NCI-H345 treated with DMSO at 0.1 percent for 48 hours (cell line): ENCODE measurements at regions not wholly inside any gene's neighbourhood (a gene's known extent, or its start where the extent isn't known, plus 50 kb on each side); places are given as distances from the start of the nearest gene placed in this dataset.

Experiments used
- DNase-seq: peaks from one replicate; lab custom pipeline; 2025; ENCODE audit not compliant: unreplicated experiment; lab: John Stamatoyannopoulos, UW

GRCh38 chr2:57973621-57974186, 72.9 kb upstream of the VRK2 start:
- DNase-seq = no peak

- DNase-seq = no peak
Measured at GRCh38 chr2:57979158-57979557, 67.4 kb upstream of the VRK2 start.

- DNase-seq = no peak
Measured at GRCh38 chr2:57981083-57981768, 65.4 kb upstream of the VRK2 start.

GRCh38 chr2:57987835-57988573, 58.6 kb upstream of the VRK2 start:
- no peak for DNase-seq

- no peak for DNase-seq
Measured at GRCh38 chr2:57990118-57990725, 56.4 kb upstream of the VRK2 start.
